ENCODE measurements at regions not wholly inside any gene's neighbourhood (a gene's known extent, or its start where the extent isn't known, plus 50 kb on each side); places are given as distances from the start of the nearest gene placed in this dataset.

DNA sequence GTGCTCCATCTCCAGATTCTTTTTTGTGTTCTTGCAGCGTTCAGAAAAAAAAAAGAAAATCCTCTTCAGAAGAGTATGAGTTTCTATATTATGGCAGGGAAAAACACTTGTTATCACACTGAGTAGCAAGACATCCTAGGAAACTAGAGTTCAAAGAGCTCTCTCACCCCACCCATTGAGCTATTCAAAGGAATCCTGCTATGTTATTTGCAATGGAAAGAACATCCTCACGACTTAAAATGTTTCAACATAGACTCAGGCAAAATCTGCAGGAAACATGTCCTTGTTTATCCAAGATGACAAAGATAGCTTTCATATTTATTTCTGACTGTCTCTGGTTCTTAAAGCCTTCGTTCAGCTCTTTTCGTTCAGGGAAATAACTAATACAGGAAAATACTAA, 331.6 kb upstream of the ANO5 start:
- TF ChIP-seq, protein P1, sequence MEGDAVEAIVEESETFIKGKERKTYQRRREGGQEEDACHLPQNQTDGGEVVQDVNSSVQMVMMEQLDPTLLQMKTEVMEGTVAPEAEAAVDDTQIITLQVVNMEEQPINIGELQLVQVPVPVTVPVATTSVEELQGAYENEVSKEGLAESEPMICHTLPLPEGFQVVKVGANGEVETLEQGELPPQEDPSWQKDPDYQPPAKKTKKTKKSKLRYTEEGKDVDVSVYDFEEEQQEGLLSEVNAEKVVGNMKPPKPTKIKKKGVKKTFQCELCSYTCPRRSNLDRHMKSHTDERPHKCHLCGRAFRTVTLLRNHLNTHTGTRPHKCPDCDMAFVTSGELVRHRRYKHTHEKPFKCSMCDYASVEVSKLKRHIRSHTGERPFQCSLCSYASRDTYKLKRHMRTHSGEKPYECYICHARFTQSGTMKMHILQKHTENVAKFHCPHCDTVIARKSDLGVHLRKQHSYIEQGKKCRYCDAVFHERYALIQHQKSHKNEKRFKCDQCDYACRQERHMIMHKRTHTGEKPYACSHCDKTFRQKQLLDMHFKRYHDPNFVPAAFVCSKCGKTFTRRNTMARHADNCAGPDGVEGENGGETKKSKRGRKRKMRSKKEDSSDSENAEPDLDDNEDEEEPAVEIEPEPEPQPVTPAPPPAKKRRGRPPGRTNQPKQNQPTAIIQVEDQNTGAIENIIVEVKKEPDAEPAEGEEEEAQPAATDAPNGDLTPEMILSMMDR (conservative IDR thresholded peaks at IDR 0.05 in 1 of 2, IDR thresholded peaks at IDR 0.05 in 1 of 2; ENCODE audit: low read depth in 1 of 2, low read length in 2 of 2): no peak
- no peak for TF ChIP-seq EZH2 (IDR thresholded peaks at IDR 0.05; ENCODE audit: low read length, missing control alignments)
